HepG2 (cell line): ENCODE measurements at regions not wholly inside any gene's neighbourhood (a gene's known extent, or its start where the extent isn't known, plus 50 kb on each side); places are given as distances from the start of the nearest gene placed in this dataset.

ENCODE experiments used
- ATAC-seq: fragments of 200-7000 bp; cut with Tn5 transposase; 3 replicates; pipeline ENCODE4 v1.9.1; 2020; ENCODE audit warnings: mild to moderate bottlenecking, moderate library complexity
- BruUV-seq: library from RNA; stranded (reverse); fragments of 400-500 nt; replicated peaks from 2 replicates; lab custom pipeline; 2021; lab: Mats Ljungman, UMichigan
- CTCF ChIA-PET: fragments of 300-600 bp; formaldehyde crosslinking; extraction: SDS; loops from one replicate; lab custom pipeline; 2021; ENCODE audit warnings: low total read pairs, inconsistent platforms, low intra/inter-chr PET ratio; lab: Yijun Ruan, JAX
- POLR2A ChIA-PET: fragments of 350-600 bp; sonication (Branson Sonifier 250); formaldehyde crosslinking; loops from one replicate; lab custom pipeline; 2020; ENCODE audit warnings: antibody characterized with exemption, inconsistent platforms; lab: Yijun Ruan, JAX
- DNase-seq: peaks from one replicate; pipeline ENCODE4 v3.0.0-alpha.2; 2015; ENCODE audit warnings: low spot score
- FAIRE-seq: peaks from 3 replicates; lab custom pipeline; 2011; peaks lifted over from hg19 to GRCh38; lab: Jason Lieb, UNC
- H2AFZ ChIP-seq: one replicate; pipeline ENCODE4 v1.6.1; 2011; ENCODE audit warnings: low read length, inconsistent platforms
- H3K27ac ChIP-seq: fragments of 300-600 bp; 3 replicates; pipeline ENCODE4 v1.8.0; 2011; ENCODE audit warnings: mixed run types, mild to moderate bottlenecking, mixed read lengths, low read length, inconsistent platforms; ENCODE audit not compliant: insufficient read depth; ENCODE audit errors: extremely low read length
- H3K27me3 ChIP-seq, 2 experiments: fragments of 200-600 bp in 1 of 2; 2 replicates in 1 of 2; 3 replicates in 1 of 2; pipeline versions ENCODE4 v1.6.0 to v1.8.0; 2011; ENCODE audit warnings: low read length in 2 of 2, mild to moderate bottlenecking in 2 of 2, moderate library complexity in 2 of 2, inconsistent platforms in 1 of 2; ENCODE audit not compliant: insufficient read depth in 2 of 2, control insufficient read depth in 1 of 2
- H3K36me3 ChIP-seq, 2 experiments: fragments of 200-600 bp in 1 of 2; replicated peaks in 1 of 2; 2 replicates in 1 of 2; 3 replicates in 1 of 2; pipeline versions ENCODE4 v1.5.1 to v1.8.0; 2011; ENCODE audit warnings: low read length in 2 of 2, inconsistent platforms in 1 of 2; ENCODE audit not compliant: insufficient read depth in 2 of 2, control insufficient read depth in 1 of 2
- H3K4me1 ChIP-seq: 2 replicates; pipeline ENCODE4 v1.5.1; 2012; ENCODE audit warnings: low read length, inconsistent platforms; ENCODE audit not compliant: insufficient read depth
- H3K4me2 ChIP-seq: 2 replicates; pipeline ENCODE4 v1.6.0; 2011; ENCODE audit warnings: low read depth, low read length, inconsistent platforms
- H3K4me3 ChIP-seq, 3 experiments: fragments of 200-600 bp in 1 of 3; sonication (generic), shearing (Covaris generic) in 1 of 3; replicated peaks in 1 of 3; 2 replicates each; pipeline ENCODE4 v1.5.1; 2011 to 2016; ENCODE audit warnings: low read length in 3 of 3, inconsistent platforms in 2 of 3, low read depth in 2 of 3, mild to moderate bottlenecking in 2 of 3, control low read depth in 1 of 3, mixed read lengths in 1 of 3; ENCODE audit not compliant: insufficient read depth in 1 of 3
- H3K79me2 ChIP-seq: one replicate; pipeline ENCODE4 v1.6.1; 2011; ENCODE audit warnings: low read length, inconsistent platforms; ENCODE audit not compliant: insufficient read depth
- H3K9ac ChIP-seq: 2 replicates; pipeline ENCODE4 v1.6.0; 2011; ENCODE audit warnings: mild to moderate bottlenecking, low read depth, low read length, inconsistent platforms; ENCODE audit not compliant: insufficient read depth
- H3K9me3 ChIP-seq: 2 replicates; pipeline ENCODE4 v1.5.1; 2012; ENCODE audit warnings: mild to moderate bottlenecking, low read length
- H4K20me1 ChIP-seq: 2 replicates; pipeline ENCODE4 v1.6.0; 2011; ENCODE audit warnings: inconsistent platforms, mild to moderate bottlenecking, low read length, moderate library complexity; ENCODE audit not compliant: insufficient read depth
- AGO1 ChIP-seq: fragments of 200-400 bp; formaldehyde crosslinking; IDR thresholded peaks from 2 replicates; pipeline ENCODE4 v1.6.1; 2017; ENCODE audit warnings: mild to moderate bottlenecking, low read depth, low read length, moderate library complexity; ENCODE audit not compliant: poor library complexity, severe bottlenecking
- ATAD3A ChIP-seq: sonication (generic); formaldehyde crosslinking; IDR thresholded peaks from 2 replicates; pipeline ENCODE4 v1.4.0; 2020; ENCODE audit warnings: missing genetic modification reagents
- BRF2 ChIP-seq: sonication (generic); formaldehyde crosslinking; IDR thresholded peaks from 2 replicates; pipeline ENCODE4 v1.8.1; 2022; ENCODE audit warnings: mild to moderate bottlenecking, missing genetic modification reagents
- GRHL1 ChIP-seq: sonication (generic); formaldehyde crosslinking; conservative IDR thresholded peaks from 2 replicates; pipeline ENCODE4 v1.8.0; 2022; ENCODE audit warnings: missing genetic modification reagents
- MEIS1 ChIP-seq: sonication (generic); formaldehyde crosslinking; IDR thresholded peaks from 2 replicates; pipeline ENCODE4 v1.9.0; 2021; ENCODE audit warnings: mild to moderate bottlenecking, missing genetic modification reagents, moderate library complexity, borderline replicate concordance
- PRDM10 ChIP-seq: sonication (generic); formaldehyde crosslinking; IDR thresholded peaks from 2 replicates; pipeline ENCODE4 v1.4.0; 2020; ENCODE audit warnings: low read depth, missing genetic modification reagents
- ZNF207 ChIP-seq: fragments of 450-650 bp; IDR thresholded peaks from 2 replicates; pipeline ENCODE4 v1.6.1; 2016; ENCODE audit warnings: antibody characterized with exemption, borderline replicate concordance
- ZSCAN25 ChIP-seq: sonication (generic); formaldehyde crosslinking; IDR thresholded peaks from 2 replicates; pipeline ENCODE4 v1.8.0; 2022; ENCODE audit warnings: mild to moderate bottlenecking, missing genetic modification reagents
- in situ Hi-C: cut with HindIII; loops from 2 replicates; pipeline ENCODE4 v1.10.0; 2017; ENCODE audit warnings: low pct_unique_long_range_greater_than_20kb; ENCODE audit not compliant: extremely low pct_ligation_motif_present
- intact Hi-C: fragments of 100-400 bp; cut with micrococcal nuclease; formaldehyde crosslinking; loops from one replicate; pipeline ENCODE4 v1.10.0; 2022; ENCODE audit not compliant: unreplicated experiment

- no peak for TF ChIP-seq GRHL1
These were observed 1918.5 kb upstream of the FLRT2 start (continued) for GRCh38 chr14:83611491-83611890.

- H3K27ac ChIP-seq = no peak overlapping the region
- H3K27me3 ChIP-seq = no peaks in the 10 kb centered on the region
- H3K79me2 ChIP-seq = no peaks in the 10 kb centered on the region
- no peaks in the 10 kb centered on the region for H3K4me1 ChIP-seq
- ATAC-seq (no peak), DNase-seq (no peak), FAIRE-seq (no peak)
- no peak overlapping the region for H3K9ac ChIP-seq
- intact Hi-C loops (no loop called here), in situ Hi-C loops (no loop called here)
- POLR2A ChIA-PET = no interaction called here
- H4K20me1 ChIP-seq = no peaks in the 10 kb centered on the region
- 0 out of 5 replicates have a peak, but pooled peaks cover 0 to 2% of the 10 kb centered on the region in 2 experiments for H3K36me3 ChIP-seq
- H2AFZ ChIP-seq = no peak overlapping the region
- H3K4me2 ChIP-seq = no peak overlapping the region
- H3K4me3 ChIP-seq = no peak overlapping the region
- H3K9me3 ChIP-seq = peaks cover 8% of the 10 kb centered on the region
- CTCF ChIA-PET = no interaction called here
- BruUV-seq = no TSS peak
- no peak for TF ChIP-seq ATAD3A (CRISPR knock-in tag)
- TF ChIP-seq AGO1 = no peak
- TF ChIP-seq ZNF207 = no peak
- TF ChIP-seq PRDM10 = no peak
- TF ChIP-seq MEIS1 = no peak
- no peak for TF ChIP-seq BRF2
- TF ChIP-seq ZSCAN25 = no peak
These were observed 1918.0 kb upstream of the FLRT2 start for GRCh38 chr14:83611906-83612390.
